Astrocyte of the cerebellum (primary cell): ENCODE measurements at regions not wholly inside any gene's neighbourhood (a gene's known extent, or its start where the extent isn't known, plus 50 kb on each side); places are given as distances from the start of the nearest gene placed in this dataset.

ENCODE experiments used
- DNase-seq: peaks from one replicate; pipeline ENCODE4 v3.0.0-alpha.2; 2011; ENCODE audit warnings: low read depth
- H3K4me3 ChIP-seq: 2 replicates; pipeline ENCODE4 v1.5.1; 2011; ENCODE audit warnings: mild to moderate bottlenecking, low read depth, low read length, moderate library complexity
- in situ Hi-C: cut with HindIII; loops from 2 replicates; pipeline ENCODE4 v1.10.0; 2017; ENCODE audit warnings: low sequenced_read_pairs
- TF ChIP-seq, protein P1 (sequence below): IDR thresholded peaks from 2 replicates; pipeline ENCODE4 v1.5.1; 2012; ENCODE audit warnings: low read length, low read depth, moderate library complexity, mild to moderate bottlenecking; ENCODE audit errors: missing control alignments

DNA sequence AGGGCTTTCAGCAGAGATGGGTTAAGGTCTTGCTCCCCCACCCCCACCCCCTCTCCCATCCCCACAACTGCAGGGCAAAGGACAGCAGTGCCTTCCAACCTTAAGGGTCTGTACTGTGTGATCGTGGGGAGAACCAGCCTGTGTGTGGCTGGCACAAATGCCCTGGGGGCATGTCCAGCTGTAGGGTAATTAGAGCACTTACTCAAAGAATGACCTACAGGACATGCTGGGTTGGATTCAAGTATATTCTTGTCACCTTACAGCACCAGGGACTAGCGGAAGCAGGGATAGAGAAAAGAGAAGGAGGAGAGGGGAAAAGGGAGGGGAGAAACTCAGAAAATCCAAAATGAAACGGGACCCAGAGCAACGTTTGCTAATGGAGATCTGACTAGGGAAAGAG lies 191.3 kb upstream of the GATB start:
- in situ Hi-C loops = no loop called here
- TF ChIP-seq, protein P1, sequence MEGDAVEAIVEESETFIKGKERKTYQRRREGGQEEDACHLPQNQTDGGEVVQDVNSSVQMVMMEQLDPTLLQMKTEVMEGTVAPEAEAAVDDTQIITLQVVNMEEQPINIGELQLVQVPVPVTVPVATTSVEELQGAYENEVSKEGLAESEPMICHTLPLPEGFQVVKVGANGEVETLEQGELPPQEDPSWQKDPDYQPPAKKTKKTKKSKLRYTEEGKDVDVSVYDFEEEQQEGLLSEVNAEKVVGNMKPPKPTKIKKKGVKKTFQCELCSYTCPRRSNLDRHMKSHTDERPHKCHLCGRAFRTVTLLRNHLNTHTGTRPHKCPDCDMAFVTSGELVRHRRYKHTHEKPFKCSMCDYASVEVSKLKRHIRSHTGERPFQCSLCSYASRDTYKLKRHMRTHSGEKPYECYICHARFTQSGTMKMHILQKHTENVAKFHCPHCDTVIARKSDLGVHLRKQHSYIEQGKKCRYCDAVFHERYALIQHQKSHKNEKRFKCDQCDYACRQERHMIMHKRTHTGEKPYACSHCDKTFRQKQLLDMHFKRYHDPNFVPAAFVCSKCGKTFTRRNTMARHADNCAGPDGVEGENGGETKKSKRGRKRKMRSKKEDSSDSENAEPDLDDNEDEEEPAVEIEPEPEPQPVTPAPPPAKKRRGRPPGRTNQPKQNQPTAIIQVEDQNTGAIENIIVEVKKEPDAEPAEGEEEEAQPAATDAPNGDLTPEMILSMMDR = no peak
- no peak for DNase-seq
- H3K4me3 ChIP-seq = no peak overlapping the region

DNA sequence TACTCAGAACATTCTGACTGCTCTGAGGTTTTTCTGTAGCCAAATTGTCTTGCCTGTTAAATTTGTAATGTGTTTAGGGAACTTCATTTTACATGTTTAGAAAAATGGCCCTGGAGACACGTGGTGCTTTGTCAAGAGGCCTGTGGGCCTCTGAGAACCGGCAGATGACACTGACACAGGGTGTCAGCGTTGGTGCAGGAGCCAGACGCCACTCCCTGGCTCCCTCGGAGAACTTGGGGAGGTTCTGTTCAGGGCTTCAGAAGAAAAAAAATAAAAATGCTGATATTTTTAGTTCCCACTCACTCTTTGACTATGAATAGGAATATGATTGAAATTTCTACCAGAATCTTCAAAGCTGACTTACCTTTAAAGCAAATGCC lies 190.9 kb upstream of the GATB start:
- in situ Hi-C loops = no loop called here
- TF ChIP-seq, protein P1 = no peak
- no peak for DNase-seq
- H3K4me3 ChIP-seq = no peak overlapping the region

DNA sequence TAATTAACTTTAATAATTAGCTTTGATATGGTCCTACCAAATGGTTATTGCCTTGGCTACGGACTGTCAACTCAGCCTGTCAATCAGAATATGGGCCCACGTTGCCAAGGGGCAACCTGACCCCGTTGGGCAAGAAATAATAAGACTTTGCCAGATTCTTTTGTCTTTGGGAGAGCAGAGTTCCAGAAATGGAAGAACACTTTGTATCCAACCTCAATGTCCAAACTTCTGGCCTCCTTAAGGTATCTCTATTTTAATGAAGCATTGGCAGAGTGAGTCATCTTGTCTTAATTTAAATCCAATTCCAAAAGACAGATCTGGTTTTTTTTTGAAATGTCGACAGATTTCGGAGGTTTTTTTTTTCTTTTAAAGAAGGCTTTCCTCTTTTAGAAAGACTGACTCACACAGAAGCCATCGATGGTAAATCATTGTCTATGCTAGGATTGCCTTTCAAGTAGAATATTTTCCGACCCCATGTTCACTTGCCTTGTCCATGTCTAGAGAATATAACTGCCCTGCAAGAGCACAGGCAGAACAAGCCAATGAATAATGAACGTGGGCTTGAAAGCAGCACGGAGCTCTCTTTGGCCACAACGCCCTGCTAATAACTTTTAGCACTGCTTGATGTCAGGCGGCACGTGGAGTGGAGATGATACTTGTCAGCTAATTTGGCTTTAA lies 190.3 kb upstream of the GATB start:
- in situ Hi-C loops = no loop called here
- TF ChIP-seq, protein P1 = no peak
- H3K4me3 ChIP-seq = no peak overlapping the region
- DNase-seq = no peak

DNA sequence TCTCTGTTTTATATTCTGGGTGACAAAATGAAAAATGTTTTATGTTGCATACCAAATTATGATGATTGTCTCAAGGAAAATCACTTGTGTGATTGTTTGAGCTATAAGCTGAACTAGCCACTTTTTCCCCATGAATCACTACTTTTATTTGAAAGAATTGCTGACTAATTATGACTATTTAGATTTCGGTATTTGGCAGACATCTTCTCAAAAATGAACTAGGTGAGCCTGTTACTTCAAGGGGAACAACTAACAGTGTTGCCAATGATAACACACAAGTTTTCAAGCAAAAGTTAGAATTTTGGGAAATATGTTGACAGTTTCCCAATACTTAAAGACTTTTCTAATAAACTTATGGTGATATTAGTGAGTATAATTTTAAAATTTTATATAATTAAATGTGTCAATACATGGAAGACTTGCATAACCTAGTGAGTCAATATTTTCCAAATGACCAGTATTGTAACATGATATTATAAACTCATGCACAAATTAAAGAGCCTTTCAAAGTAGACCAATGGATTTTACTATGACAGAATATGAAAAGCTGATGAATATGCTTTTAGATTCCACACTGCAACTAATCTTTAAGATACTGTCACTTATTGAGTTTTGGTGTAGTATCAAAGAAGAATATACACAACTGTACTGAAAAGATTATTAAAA lies 187.7 kb upstream of the GATB start:
- TF ChIP-seq, protein P1 = no peak
- in situ Hi-C loops = no loop called here
- DNase-seq = no peak
- H3K4me3 ChIP-seq = no peak overlapping the region

DNA sequence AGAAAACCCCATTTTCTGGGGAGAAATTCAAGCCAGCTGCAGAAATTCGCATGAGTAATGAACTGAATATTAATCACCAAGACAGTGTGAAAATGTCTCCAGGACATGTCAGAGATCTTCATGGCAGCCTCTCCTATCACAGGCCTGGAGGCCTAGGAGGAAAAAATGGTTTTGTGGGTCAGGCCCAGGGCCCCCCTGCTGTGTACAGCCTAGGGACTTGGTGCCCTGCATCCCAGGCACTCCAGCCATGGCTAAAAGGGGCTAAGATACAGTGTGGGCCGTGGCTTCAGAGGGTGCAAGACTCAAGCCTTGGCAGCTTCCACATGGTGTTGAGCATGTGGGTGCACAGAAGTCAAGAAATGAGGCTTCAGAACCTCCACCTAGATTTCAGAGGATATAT lies 185.9 kb upstream of the GATB start:
- no peak overlapping the region for H3K4me3 ChIP-seq
- no peak for DNase-seq
- in situ Hi-C loops = no loop called here
- TF ChIP-seq, protein P1 = no peak

DNA sequence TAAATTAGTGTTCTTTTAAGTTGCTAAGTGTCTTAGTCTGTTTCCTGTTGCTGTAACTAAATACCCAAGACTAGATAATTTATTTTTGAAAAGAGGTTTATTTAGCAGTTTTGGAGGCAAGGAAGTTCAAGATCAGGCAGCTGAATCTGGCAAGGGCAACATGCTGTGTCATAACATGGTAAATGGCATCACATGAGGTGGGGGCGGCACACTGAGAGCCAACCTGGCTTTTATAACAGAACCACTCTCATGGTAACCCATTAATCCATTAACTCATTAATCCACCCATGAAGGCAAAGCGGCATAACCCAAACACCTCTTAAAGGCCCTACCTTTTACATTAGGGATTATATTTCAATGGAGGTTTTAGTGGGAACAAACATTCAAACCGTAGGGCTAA lies 182.2 kb upstream of the GATB start:
- TF ChIP-seq, protein P1 = no peak
- no peak for DNase-seq
- in situ Hi-C loops = no loop called here
- H3K4me3 ChIP-seq = no peak overlapping the region
